NCI-H524 (cell line): ENCODE measurements at regions not wholly inside any gene's neighbourhood (a gene's known extent, or its start where the extent isn't known, plus 50 kb on each side); places are given as distances from the start of the nearest gene placed in this dataset.
"Not testable (repeated sequence)": the region's sequence is repeated elsewhere in the genome, so short reads cannot be mapped to it uniquely, and the experiment has no call there.

Experiments
- DNase-seq, 2 experiments: peaks; one replicate each; lab custom pipeline; 2025; lab: John Stamatoyannopoulos, UW

DNA sequence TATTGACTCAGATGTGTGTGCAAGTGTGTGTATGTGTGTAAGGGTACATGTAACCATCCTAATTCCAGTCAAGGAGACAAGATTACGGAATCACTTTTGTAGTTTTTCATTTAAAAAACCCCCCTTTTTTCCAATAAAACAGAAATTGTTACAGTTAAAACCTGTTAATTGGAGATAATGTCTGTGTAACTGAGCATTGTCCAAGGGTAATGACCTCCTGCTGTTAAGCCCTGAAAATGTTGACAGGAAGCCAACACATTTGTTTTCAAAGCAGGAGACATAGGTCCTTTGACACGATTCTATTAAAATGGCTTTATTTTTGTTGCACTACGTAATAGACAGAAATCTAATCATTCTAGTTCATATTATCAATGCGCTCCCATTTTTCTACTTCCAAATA, 457.3 kb upstream of the ARRDC3 start:
- DNase-seq, result peak in 1 of 2 experiments; percentile 8

DNA sequence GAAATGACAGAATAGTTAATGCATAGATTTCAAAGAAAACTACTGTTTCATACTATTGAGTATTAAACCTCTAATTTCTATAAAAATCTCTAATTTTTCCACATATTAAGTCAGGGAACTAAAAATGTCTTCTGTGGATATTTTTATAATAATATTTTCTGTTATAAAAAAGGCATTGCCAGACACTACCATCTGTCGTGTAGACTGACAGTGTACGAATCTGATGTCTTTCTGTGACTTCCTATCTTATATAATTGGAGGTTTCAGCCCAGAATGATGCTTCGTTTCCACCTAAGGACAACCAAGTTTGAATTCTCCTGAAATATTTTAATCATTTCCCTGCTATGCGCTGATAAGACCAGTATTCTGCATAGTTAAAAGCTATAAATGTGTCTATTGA, 456.6 kb upstream of the ARRDC3 start:
- no peak for DNase-seq

DNA sequence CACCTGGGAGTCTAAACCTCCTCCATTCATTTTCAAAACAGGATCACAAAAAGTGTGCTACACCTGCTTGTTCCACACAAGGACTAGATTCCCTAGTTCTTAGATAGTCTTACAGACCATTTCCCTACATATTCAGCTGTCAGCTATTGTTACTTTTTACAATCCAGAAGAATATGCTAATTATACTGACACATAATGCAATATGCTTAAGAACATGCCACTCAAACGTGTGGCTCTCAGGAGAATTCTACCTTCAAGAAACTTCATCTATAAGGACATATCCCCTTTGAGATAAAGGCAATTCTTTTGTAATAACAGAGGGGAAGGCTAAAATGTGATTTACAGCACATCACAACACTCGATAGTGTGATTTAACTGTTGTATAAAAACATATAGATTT, 456.1 kb upstream of the ARRDC3 start:
- DNase-seq, result no peak

DNA sequence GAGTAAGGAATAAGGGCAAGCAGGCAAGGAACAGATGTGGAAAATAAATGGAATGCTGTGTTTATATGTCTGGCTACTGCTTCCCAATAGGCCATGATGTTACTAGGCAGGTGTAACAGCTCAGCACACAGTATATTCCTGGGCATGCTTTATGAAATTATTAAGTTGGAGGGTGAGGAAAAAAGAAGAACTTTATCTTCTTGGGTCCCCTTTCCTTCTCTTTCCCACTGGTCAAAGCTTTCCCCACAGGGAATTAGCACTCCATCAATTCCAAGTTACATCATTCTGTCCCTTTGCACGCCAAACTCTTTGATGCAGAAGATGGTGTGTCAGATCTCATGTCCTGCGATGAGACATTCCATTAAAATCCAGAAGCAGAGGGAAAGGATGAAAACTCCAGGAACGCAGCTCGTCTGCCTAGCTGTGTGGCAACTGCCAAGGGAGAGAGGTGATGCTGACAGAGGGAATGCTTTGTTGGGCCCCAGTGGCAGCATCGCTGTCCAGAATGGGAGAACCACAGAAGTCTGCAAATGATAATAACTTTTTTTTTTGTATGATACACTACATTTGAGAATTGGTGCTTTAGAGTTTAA, 447.3 kb upstream of the ARRDC3 start:
- DNase-seq, result no peak

DNA sequence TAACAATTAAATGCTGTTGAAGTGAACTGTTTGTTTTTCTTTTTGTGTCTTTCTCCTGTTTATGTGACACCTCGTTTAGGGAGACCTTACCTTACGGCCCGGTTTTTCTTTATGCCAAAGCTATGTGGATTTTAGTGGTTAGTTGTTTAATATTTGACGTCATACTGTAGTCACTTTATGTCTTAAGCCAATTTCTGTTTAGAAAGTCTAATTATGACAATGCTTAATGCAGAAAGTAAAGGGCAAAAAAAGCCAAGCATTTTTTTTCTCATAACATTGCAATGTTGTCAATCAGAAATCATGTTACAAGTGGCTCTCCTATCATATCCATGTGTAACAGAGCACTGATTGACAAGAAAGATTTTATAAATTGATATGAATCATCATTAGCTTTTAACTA, 442.5 kb upstream of the ARRDC3 start:
- no peak for DNase-seq

DNA sequence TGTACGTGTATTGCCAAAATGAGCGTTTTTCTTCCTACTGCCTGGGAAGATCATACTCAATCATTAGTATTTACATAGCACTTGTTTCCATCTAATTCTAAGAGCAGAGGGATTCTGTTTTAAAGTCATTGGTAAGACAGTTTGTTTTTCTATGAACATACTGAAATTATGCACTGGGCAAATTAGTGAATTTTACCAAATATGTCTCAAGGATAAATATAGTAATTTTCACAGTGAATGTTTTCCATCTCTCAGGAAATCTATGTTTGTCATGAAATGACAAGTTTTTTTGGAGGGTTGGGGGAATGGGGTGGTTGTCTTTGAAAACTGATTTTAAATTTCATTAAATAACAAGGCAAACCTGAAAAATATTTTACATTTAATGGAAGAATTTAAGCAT, 441.3 kb upstream of the ARRDC3 start:
- no peak for DNase-seq

DNA sequence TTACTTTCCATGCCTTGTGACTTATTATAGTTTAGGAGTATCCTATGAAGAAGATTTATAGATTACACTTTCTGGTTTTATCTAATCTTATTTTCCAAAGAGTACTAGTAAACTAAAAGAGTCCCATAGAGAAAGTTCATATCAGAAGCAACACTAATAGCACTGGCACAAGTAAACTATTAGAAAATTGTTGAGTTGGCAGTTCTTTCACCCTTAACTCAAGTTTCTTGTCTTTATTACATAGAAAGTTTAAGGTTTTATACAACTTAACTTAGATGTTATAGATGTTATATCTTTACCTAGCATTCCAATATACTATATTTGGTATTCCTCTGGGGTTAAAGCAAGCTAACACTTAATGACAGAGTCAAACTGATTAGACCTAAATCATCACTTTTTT, 437.8 kb upstream of the ARRDC3 start:
- no peak for DNase-seq

DNA sequence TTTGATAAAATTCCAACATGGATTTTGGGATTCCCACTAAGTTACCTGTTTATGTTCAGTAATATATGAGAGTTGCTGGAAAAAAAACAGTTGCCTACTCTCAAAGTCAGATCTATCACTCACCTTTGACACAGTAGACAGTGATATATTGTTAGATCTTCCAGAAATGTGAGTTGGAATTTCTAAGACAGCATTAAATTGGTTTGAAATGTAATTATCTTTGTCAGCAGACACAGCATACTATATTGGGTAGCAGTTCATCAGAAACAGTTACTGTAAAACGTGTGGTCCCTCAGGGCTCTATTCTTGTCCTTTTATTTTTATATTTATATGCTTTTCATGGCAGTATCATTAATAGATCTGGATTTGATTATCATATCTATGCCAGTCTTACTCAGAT, 433.6 kb upstream of the ARRDC3 start:
- no peak for DNase-seq

DNA sequence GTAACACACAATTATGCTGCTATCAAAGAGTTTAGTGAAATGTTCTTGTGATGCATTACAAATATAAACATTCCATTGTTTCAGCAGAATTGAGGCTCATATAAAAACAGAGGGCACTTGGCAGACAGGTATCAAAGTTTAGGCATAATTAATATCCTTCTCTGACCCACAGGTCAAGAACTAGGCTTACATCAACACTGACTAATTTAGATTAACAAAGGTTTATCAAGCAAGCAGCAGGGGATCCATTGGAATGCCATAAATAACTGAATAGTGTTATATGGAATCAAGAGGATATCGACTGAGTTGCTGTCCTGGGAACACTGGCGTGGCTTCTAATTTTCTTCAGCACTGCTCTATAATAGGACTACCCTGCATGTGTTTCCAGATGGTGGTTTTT, 414.5 kb upstream of the ARRDC3 start:
- DNase-seq, result no peak

DNA sequence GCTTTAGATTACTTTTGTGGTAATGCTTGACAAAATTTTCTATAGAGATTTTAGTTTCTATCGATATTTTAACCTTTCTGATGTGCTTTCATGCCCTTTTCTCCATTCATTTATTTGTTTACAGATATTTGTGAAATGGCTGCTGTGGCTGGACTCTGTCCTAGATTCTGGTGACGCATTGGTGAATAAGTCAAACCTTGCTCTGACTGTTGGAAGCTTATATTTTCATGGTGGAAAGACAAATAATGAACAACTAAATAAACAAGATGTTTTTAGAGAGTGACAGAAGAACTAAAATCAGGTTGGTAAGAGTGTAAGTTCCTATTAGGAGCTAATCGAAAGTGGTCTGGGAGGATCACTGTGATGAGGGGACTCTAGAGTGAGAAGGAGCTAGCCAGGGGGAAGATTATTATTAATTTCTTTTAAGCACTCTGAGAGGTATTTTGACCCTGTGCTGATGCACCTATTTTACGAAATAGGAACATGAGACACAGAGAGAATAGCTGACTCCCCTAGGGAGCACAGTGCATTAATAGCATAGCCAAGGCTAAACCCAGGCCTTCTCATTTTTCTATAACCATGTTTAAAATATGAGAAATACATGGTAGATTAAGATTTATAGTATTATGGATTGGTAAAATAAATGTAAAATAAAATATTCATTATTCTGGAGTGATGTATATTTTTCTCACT, 411.9 kb upstream of the ARRDC3 start:
- DNase-seq, result no peak

DNA sequence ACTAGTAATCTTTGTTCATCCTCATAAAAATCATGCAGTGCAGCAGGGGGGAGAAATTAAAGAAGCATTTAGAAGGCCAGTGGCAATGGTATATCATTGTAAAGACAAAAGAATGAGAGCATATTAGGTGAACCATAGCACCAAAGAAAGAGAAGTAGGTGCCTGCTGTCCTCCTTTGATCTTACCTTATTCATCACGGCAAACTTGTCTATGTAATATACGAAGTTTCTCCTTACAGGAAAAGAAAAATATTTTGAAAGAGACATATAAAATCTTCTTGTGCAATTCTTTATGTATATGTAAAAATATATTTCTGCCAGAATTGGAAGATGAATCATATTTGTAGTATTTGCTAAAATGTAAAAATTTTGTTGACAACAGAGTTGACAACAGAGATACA, 411.3 kb upstream of the ARRDC3 start:
- no peak for DNase-seq

DNA sequence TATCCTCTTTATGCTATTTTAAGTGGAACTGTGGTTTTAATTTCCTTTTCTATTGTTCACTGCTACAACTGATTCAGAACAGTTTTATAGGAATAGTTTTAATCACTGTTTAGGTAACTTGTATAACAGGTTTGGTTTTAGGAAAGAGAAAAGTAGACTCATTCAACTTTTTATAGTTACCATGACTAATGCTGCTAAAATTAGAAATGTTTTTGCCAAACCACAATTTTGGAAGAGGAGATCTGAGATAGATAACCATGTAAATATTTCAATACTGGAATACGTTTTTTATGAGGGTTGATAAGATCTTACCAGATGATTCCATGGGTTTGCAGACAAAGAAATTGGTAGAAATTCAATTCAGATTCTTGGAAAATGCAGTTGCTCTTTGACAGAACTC, 404.6 kb upstream of the ARRDC3 start:
- no peak for DNase-seq

DNA sequence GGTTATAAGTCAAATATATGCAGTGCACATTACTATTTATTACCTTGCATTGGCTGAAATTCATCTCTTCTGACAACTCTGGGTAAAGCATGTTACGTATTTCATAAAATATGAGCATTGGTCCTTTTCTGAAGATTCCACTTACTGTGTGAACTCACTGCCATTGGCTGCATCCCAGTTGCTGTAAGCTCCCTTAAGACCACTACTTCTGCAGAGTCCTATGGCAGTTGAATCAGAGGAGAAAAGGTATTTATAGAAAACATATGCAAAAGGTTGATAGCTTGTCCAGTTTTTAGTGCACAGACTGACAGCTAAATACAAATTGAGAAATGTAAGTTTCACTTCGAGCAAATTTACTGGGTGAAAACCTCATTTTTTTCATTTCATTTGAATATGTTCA, 394.6 kb upstream of the ARRDC3 start:
- DNase-seq, result no peak

DNA sequence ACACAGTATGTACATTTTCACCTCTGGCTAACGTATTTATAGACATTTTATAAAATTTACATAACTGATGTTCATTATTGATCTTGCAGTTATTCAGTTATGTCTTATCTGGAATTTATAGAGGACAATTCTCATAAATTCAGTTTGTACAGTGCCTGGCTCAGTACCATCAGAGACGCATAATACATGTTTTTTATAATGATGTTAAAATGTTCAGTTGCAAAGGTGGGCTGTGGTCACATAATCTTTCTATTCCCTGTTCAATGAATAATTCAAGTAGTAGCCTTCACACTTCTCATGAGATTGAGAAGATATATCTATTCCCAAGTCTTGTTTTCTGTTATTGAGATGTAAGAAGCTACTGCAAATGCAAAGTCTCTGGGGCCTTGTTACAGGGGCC, 393.1 kb upstream of the ARRDC3 start:
- DNase-seq, result no peak

DNA sequence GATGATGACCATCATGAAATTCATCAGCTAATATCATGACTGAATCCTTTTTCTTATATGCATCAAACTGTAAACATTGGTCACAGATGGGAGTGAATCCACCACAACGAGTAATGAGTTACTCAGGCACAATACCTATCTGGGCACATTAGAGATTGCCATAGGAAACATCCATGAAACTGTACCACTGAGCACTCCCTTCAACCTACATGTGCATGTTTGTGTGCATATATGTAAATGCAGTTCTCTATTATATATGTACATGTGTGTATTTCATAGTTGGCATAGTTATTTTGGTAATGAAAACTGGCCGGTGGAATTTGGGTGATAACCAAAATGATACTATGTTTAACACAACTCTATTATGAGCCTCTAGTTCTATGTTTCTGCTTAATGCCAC, 387.3 kb upstream of the ARRDC3 start:
- no peak for DNase-seq

DNA sequence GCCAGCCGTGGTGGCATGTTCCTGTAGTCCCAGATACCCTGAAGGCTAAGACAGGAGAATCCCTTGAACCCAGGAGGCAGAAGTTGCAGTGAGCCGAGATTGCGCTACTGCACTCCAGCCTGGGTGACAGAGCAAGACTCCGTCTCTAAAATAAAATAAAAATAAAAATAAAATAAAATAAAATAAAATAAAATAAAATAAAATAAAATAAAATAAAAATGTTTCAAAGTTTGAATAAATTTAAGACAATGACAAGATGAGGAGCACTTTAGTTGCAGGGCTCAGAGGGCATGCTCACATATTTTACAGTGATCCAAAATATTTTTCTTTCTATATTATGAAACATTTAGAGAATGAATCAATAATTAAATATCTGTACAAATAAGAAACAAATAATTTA, 374.3 kb upstream of the ARRDC3 start:
- DNase-seq, result not testable (repeated sequence)

DNA sequence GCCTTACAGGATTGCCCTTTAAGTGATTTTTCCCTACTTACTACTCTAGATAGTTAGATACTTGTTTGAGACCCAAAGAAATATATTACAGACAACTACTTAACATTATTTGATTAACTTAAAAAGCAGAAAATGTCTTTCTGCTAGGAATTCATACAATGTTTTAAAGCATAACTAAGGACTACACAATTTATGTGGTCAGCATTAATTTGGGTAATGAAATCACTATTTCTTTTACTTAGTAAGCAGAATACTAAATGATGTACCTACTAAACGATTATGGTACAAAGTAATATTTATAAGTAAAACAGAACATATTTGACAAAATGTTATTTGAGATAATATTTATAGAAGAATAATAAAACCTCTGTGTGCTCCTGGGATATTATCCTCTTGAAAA, 371.9 kb upstream of the ARRDC3 start:
- DNase-seq, result no peak

DNA sequence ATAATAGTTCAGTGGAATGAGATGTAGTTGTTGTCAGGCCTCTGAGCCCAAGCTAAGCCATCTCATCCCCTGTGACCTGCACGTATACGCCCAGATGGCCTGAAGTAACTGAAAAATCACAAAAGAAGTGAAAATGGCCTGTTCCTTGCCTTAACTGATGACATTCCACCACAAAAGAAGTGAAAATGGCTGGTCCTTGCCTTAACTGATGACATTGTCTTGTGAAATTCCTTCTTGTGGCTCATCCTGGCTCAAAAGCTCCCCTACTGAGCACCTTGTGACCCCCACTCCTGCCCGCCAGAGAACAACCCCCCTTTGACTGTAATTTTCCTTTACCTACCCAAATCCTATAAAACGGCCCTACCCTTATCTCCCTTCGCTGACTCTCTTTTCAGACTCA, 361.4 kb upstream of the ARRDC3 start:
- DNase-seq, result not testable (repeated sequence)

DNA sequence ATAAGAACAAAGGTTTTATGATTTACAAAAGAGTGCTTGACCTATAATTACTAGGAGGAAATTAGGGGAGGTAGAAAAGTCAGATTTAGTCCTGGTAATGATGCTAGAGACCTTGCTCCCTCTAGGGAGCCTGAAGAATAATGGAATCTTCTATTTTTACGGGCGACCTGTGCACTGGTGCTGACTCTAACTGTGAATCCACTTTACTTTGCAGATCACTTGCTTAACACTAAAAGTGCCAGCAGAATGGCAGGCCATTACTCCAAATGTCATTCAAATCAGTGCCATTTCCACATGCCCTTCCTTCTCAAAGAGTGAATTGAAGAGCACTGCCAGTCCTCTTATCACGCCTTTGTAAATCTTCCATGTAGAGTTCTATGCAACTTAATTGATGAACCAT, 359.4 kb upstream of the ARRDC3 start:
- DNase-seq, result no peak

DNA sequence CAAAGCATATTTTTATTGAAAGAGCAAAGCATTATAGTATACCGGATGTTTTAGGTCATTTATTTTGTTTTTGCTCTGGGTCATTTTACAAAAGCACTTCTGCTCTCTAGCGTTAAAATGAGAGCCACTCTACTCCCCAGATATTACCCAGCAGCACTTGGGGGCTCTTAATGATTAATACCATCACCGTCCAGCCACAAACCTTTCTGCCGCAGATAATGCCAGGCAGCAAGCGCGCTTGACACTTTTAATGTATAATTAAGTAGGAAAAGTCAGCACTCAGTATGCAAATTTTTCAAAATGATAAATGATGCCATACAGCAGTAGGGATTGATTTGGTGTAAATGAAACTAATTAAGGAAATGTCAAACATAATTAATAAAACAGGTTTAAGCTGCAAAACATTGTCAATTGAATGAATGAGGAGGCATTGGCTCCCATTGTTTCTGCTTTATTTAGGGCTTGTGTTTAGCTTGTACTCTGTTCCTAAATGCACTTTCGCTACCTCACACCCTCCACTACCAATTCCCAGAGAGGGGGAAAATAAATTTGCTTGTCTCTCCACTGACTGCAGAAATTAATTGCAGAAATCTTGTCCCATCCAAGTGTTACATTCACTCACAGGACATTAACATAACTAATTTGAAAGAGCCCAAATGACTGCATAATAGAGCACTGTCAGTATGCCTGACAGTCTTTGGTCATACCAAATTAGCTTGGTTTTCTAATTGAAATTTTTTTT, 358.8 kb upstream of the ARRDC3 start:
- DNase-seq, result no peak

DNA sequence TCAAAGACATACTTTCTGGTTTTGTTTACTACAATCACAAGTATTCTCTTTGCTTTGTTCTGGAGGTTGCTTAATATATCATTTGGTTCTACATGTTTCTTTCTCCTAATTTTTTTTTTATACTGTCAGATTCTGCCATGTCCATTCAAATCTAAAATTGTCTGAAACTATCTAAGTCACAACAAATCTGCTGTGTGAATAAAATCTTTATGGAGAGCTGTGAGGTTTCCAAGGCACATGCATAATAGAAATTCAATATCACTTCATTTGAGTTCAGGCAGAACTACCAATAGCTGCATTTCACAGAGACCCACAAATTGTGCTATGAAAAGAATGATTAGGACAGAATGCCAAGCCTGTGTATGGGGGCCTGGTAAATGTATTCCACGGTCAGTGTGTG, 346.9 kb upstream of the ARRDC3 start:
- no peak for DNase-seq

DNA sequence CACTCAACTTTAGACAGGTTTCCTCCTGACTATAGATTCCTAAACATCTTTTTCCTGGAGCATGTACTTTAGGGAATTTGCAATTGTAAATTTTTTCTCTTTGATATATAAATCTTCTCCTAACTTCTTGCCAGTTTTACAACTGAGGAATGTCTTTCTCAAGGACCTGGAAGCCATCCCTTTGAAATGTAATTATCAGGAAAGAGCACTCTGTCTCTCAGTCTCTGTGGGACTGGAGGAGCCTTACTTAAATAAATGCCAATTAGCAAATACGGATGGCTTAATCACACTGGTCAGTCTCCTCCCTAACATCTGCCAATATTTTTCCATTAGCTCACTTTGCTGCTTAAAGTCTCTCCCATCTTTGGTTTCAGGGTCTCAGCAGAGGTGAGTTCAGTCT, 344.3 kb upstream of the ARRDC3 start:
- peak; percentile 37 to 80 for DNase-seq

DNA sequence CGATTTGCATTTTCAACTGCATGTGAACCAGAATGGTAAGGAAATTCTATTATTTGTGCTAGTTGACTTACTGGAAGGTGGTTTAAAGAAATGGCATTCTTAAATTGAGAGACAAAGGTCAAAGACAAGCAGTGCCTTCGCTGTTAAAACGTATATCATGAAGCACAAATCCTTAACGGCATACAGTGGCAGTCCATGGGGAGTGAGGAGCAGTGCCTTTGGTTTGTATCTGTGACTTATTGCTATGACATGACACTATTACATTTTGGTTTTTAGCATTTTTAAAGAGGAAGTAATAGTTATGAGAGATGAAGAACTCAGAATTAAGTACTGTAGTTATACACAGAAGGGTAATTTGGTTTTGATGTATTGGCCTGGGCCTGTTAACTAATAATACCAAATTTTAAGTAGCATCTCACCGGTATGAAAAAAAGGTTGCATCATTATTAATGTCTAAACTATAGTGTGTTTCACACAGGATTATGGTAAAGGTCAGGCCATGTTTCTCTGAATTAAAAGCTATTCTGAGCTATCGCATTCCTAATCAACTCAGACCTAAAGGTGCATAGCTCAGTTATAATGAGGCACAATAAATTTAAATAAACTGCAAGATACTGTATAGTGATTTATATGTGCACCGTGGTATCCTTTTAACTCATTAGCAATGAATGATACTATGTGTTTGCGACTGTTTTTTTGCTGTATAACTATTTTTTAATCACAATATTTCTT, 339.8 kb upstream of the ARRDC3 start:
- no peak for DNase-seq
